IMR-90 (cell line): ENCODE measurements at regions not wholly inside any gene's neighbourhood (a gene's known extent, or its start where the extent isn't known, plus 50 kb on each side); places are given as distances from the start of the nearest gene placed in this dataset.
"Not testable (repeated sequence)": the region's sequence is repeated elsewhere in the genome, so short reads cannot be mapped to it uniquely, and the experiment has no call there.

ENCODE experiments used
- ATAC-seq: fragments of 200-7000 bp; cut with Tn5 transposase; 2 replicates; pipeline ENCODE4 v1.9.1; 2020; ENCODE audit warnings: low read depth, mild to moderate bottlenecking, moderate library complexity
- BruUV-seq: library from RNA; stranded (reverse); fragments of 400-500 nt; replicated peaks from 2 replicates; lab custom pipeline; 2021; lab: Mats Ljungman, UMichigan
- CTCF ChIA-PET: fragments of 300-600 bp; formaldehyde crosslinking; extraction: SDS; loops from one replicate; lab custom pipeline; 2021; ENCODE audit warnings: antibody characterized with exemption; lab: Yijun Ruan, JAX
- POLR2A ChIA-PET: fragments of 300-600 bp; sonication (Branson Sonifier 250); formaldehyde crosslinking; loops from one replicate; lab custom pipeline; 2022; ENCODE audit warnings: antibody characterized with exemption; ENCODE audit not compliant: unreplicated experiment; lab: Charles Lee
- DNase-seq: peaks from one replicate; pipeline ENCODE4 v3.0.0; 2013
- H2AFZ ChIP-seq: replicated peaks from 2 replicates; pipeline ENCODE3; 2013; ENCODE audit warnings: low read length, mild to moderate bottlenecking; ENCODE audit not compliant: poor library complexity
- H2AK5ac ChIP-seq: 2 replicates; pipeline ENCODE4 v1.6.1; 2013; ENCODE audit warnings: low read depth, low read length, inconsistent platforms
- H2AK9ac ChIP-seq: replicated peaks from 2 replicates; pipeline ENCODE3; 2013; ENCODE audit warnings: mild to moderate bottlenecking, low read depth, low read length, moderate library complexity; ENCODE audit not compliant: poor library complexity
- H2BK120ac ChIP-seq: 2 replicates; pipeline ENCODE4 v1.6.1; 2013; ENCODE audit warnings: low read depth, low read length, inconsistent platforms
- H2BK15ac ChIP-seq: 3 replicates; pipeline ENCODE4 v1.6.1; 2013; ENCODE audit warnings: low read depth, low read length, inconsistent platforms
- H2BK20ac ChIP-seq: 2 replicates; pipeline ENCODE4 v1.6.1; 2013; ENCODE audit warnings: low read depth, mild to moderate bottlenecking, inconsistent platforms, low read length, moderate library complexity
- H2BK5ac ChIP-seq: 2 replicates; pipeline ENCODE4 v1.6.1; 2013; ENCODE audit warnings: mild to moderate bottlenecking, low read depth, low read length, inconsistent platforms; ENCODE audit not compliant: poor library complexity, severe bottlenecking
- H3K14ac ChIP-seq: replicated peaks from 2 replicates; pipeline ENCODE4 v1.6.1; 2013; ENCODE audit warnings: low read depth, low read length, inconsistent platforms
- H3K18ac ChIP-seq: 2 replicates; pipeline ENCODE4 v1.6.1; 2013; ENCODE audit warnings: low read depth, low read length, control low read depth
- H3K23ac ChIP-seq: 2 replicates; pipeline ENCODE4 v1.6.1; 2013; ENCODE audit warnings: low read depth, low read length, inconsistent platforms
- H3K27ac ChIP-seq: 2 replicates; pipeline ENCODE4 v1.5.1; 2013; ENCODE audit warnings: mild to moderate bottlenecking, control low read depth, low read length; ENCODE audit not compliant: insufficient read depth
- H3K27me3 ChIP-seq: 2 replicates; pipeline ENCODE4 v1.6.1; 2013; ENCODE audit warnings: low read length; ENCODE audit not compliant: control insufficient read depth, insufficient read depth
- H3K36me3 ChIP-seq: 2 replicates; pipeline ENCODE4 v1.6.1; 2013; ENCODE audit warnings: low read length, mixed read lengths; ENCODE audit not compliant: control insufficient read depth, insufficient read depth
- H3K4ac ChIP-seq: 2 replicates; pipeline ENCODE4 v1.6.1; 2013; ENCODE audit warnings: low read depth, low read length, inconsistent platforms
- H3K4me1 ChIP-seq: 2 replicates; pipeline ENCODE4 v1.6.1; 2013; ENCODE audit warnings: low read length, mixed read lengths; ENCODE audit not compliant: control insufficient read depth, insufficient read depth
- H3K4me2 ChIP-seq: 2 replicates; pipeline ENCODE4 v1.6.1; 2013; ENCODE audit warnings: low read depth, mild to moderate bottlenecking, control low read depth, low read length, moderate library complexity
- H3K4me3 ChIP-seq: 2 replicates; pipeline ENCODE4 v1.5.1; 2013; ENCODE audit warnings: low read depth, mild to moderate bottlenecking, control low read depth, low read length, moderate library complexity; ENCODE audit not compliant: insufficient read depth
- H3K56ac ChIP-seq: 2 replicates; pipeline ENCODE4 v1.6.1; 2013; ENCODE audit warnings: low read length, inconsistent platforms; ENCODE audit not compliant: insufficient read depth; ENCODE audit errors: extremely low read depth
- H3K79me1 ChIP-seq, 2 experiments: 2 replicates each; pipeline ENCODE4 v1.6.1; 2013; ENCODE audit warnings: low read length in 2 of 2, inconsistent platforms in 1 of 2, low read depth in 1 of 2
- H3K9ac ChIP-seq: 2 replicates; pipeline ENCODE4 v1.6.1; 2013; ENCODE audit warnings: low read depth, low read length, control low read depth
- H3K9me1 ChIP-seq: 2 replicates; pipeline ENCODE4 v1.6.1; 2013; ENCODE audit warnings: low read length, inconsistent platforms; ENCODE audit not compliant: insufficient read depth
- H3K9me3 ChIP-seq: 2 replicates; pipeline ENCODE4 v1.6.1; 2013; ENCODE audit warnings: low read length; ENCODE audit not compliant: control insufficient read depth, insufficient read depth
- H4K20me1 ChIP-seq: 2 replicates; pipeline ENCODE4 v1.6.1; 2013; ENCODE audit warnings: low read length, inconsistent platforms; ENCODE audit not compliant: insufficient read depth
- H4K5ac ChIP-seq: 2 replicates; pipeline ENCODE4 v1.6.1; 2013; ENCODE audit warnings: mild to moderate bottlenecking, low read depth, low read length, control low read depth
- H4K8ac ChIP-seq, 2 experiments: 2 replicates each; pipeline ENCODE4 v1.6.1; 2013; ENCODE audit warnings: low read depth in 2 of 2, low read length in 2 of 2, control low read depth in 1 of 2, inconsistent platforms in 1 of 2
- H4K91ac ChIP-seq: 2 replicates; pipeline ENCODE4 v1.6.1; 2013; ENCODE audit warnings: low read depth, low read length, inconsistent platforms; ENCODE audit not compliant: insufficient read depth
- CEBPB ChIP-seq: IDR thresholded peaks from 2 replicates; pipeline ENCODE4 v1.6.1; 2012; ENCODE audit warnings: low read depth, low read length, improper control_type of control experiment
- CHD1 ChIP-seq: IDR thresholded peaks from 2 replicates; pipeline ENCODE4 v1.6.1; 2012; ENCODE audit warnings: low read depth, low read length, improper control_type of control experiment
- MAFK ChIP-seq: IDR thresholded peaks from 2 replicates; pipeline ENCODE4 v1.6.1; 2012; ENCODE audit warnings: low read depth, low read length, improper control_type of control experiment
- MAZ ChIP-seq: IDR thresholded peaks from 2 replicates; pipeline ENCODE4 v1.6.1; 2012; ENCODE audit warnings: low read depth, mild to moderate bottlenecking, low read length, improper control_type of control experiment, moderate library complexity, borderline replicate concordance
- MXI1 ChIP-seq: IDR thresholded peaks from 2 replicates; pipeline ENCODE4 v1.6.1; 2012; ENCODE audit warnings: low read depth, mild to moderate bottlenecking, low read length, moderate library complexity, borderline replicate concordance
- NFE2L2 ChIP-seq: fragments of 150-350 bp; IDR thresholded peaks from 2 replicates; pipeline ENCODE4 v1.6.1; 2016; ENCODE audit warnings: low read depth, mild to moderate bottlenecking, low read length
- POLR2A ChIP-seq: IDR thresholded peaks from 2 replicates; pipeline ENCODE4 v1.6.1; 2012; ENCODE audit warnings: mild to moderate bottlenecking, low read depth, low read length
- RAD21 ChIP-seq: IDR thresholded peaks from 2 replicates; pipeline ENCODE4 v1.6.1; 2012; ENCODE audit warnings: low read length, improper control_type of control experiment
- RCOR1 ChIP-seq: IDR thresholded peaks from 2 replicates; pipeline ENCODE4 v1.6.1; 2012; ENCODE audit warnings: mild to moderate bottlenecking, low read length, improper control_type of control experiment; ENCODE audit not compliant: insufficient replicate concordance
- SMC3 ChIP-seq: fragments of 150-350 bp; IDR thresholded peaks from 2 replicates; pipeline ENCODE4 v1.6.1; 2016; ENCODE audit warnings: low read depth, mild to moderate bottlenecking, antibody characterized with exemption, low read length, moderate library complexity
- WGBS, 2 experiments: methylation state at CpG; one replicate each; pipeline versions ENCODE4 v1.1.5 to v1.1.7; 2013; ENCODE audit warnings: missing lambda C conversion rate in 2 of 2; ENCODE audit not compliant: insufficient read length in 1 of 2; ENCODE audit errors: extremely low coverage in 2 of 2; 5-methylcytosine and 5-hydroxymethylcytosine counted together
- dilution Hi-C: fragments of 300-500 bp; cut with HindIII; formaldehyde crosslinking; loops from one replicate; pipeline ENCODE4 v1.14.3; 2018; ENCODE audit warnings: low sequenced_read_pairs; ENCODE audit not compliant: unreplicated experiment
- in situ Hi-C: fragments of 300-500 bp; cut with MboI; formaldehyde crosslinking; loops from 3 replicates; pipeline ENCODE4 v1.14.3; 2019; ENCODE audit warnings: low sequenced_read_pairs, inconsistent platforms, mixed read lengths
- intact Hi-C: fragments of 100-400 bp; cut with micrococcal nuclease; formaldehyde crosslinking; loops from 2 replicates; pipeline ENCODE4 v1.10.0; 2022
- TF ChIP-seq, protein P1 (sequence below): fragments of 150-350 bp; IDR thresholded peaks from 2 replicates; pipeline ENCODE4 v1.6.1; 2016; ENCODE audit warnings: low read depth, mild to moderate bottlenecking, low read length, moderate library complexity, borderline replicate concordance

DNA sequence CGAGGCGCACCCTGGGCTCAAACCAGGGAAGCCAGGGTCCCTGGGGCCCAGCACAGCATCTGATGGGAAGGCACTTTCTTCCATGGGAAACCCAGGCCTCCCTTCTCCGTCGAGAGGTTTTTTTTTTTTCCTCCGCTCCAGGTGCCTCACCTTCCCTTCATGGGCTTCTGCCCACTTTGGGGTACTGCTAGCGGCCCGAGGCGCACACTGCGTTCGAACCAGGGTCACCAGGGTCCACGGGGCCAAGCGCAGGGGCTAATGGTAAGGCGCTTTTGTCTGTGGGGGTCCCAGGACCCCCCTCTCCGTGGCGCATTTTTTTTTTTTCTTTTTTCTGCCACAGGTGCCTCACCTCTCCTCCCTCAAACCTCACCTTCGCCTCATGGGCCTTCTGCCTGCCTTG is 1571.3 kb downstream of the TSPY10 start:
- Histone ChIP-seq H2AFZ (no peak overlapping the region), H4K20me1 (no peaks in the 10 kb centered on the region), H3K27me3 (no peaks in the 10 kb centered on the region), H3K79me1 (no peaks in the 10 kb centered on the region), H2AK5ac (no peak overlapping the region), H3K4me1 (no peaks in the 10 kb centered on the region), H3K9ac (no peak overlapping the region), H2BK20ac (no peak overlapping the region), H3K36me3 (no peaks in the 10 kb centered on the region), H3K56ac (no peak overlapping the region), H3K9me1 (no peaks in the 10 kb centered on the region), H4K8ac (no peak overlapping the region), H3K23ac (no peak overlapping the region), H3K4me3 (no peak overlapping the region), H3K4ac (no peak overlapping the region), H2BK5ac (no peak overlapping the region), H3K18ac (no peak overlapping the region), H2BK120ac (no peak overlapping the region), H2BK15ac (no peak overlapping the region), H3K14ac (no peak overlapping the region), H3K4me2 (no peak overlapping the region), H4K5ac (no peak overlapping the region), H2AK9ac (no peak overlapping the region), H3K27ac (no peak overlapping the region), H4K91ac (no peak overlapping the region), H3K9me3 (no peaks in the 10 kb centered on the region)
- DNase-seq, result no peak
- no peak for ATAC-seq
- in situ Hi-C loops (no loop called here), dilution Hi-C loops (no loop called here), intact Hi-C loops (no loop called here)
- no CpG with 5 or more reads among the region's 16 CpGs for WGBS, 2 experiments
- ChIA-PET POLR2A (no interaction called here), CTCF (no interaction called here)
- TF ChIP-seq POLR2A (no peak), NFE2L2 (no peak), CHD1 (no peak), SMC3 (no peak), RAD21 (no peak), CEBPB (no peak), MAZ (no peak), MAFK (no peak), MXI1 (no peak), RCOR1 (no peak)
- TF ChIP-seq, protein P1, sequence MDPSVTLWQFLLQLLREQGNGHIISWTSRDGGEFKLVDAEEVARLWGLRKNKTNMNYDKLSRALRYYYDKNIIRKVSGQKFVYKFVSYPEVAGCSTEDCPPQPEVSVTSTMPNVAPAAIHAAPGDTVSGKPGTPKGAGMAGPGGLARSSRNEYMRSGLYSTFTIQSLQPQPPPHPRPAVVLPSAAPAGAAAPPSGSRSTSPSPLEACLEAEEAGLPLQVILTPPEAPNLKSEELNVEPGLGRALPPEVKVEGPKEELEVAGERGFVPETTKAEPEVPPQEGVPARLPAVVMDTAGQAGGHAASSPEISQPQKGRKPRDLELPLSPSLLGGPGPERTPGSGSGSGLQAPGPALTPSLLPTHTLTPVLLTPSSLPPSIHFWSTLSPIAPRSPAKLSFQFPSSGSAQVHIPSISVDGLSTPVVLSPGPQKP, result no peak
- no TSS peak for BruUV-seq

DNA sequence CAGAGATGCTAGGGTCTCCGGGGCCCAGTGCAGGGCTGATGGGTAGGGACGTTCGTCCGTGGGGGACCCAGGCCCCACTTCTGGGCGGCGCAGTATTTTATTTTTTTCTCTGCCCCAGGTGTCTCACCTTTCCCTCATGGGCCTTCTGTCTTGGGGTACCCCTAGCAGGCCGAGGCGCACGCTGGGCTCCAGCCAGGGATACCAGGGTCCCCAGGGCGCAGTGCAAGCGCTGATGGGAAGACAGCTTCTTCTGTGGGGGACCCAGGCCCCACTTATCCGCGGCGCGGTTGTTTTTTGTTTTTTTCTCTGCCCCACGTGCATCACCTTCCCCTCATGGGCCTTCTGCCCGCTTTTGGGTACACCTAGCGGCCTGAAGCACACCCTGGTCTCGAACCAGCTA is 1572.8 kb downstream of the TSPY10 start:
- H3K27ac ChIP-seq, H4K8ac ChIP-seq, H3K4me2 ChIP-seq, H3K23ac ChIP-seq, ATAC-seq, H2AK9ac ChIP-seq, H3K36me3 ChIP-seq, H3K56ac ChIP-seq, H2BK15ac ChIP-seq, H2BK20ac ChIP-seq, in situ Hi-C loops, BruUV-seq, H3K4me1 ChIP-seq, H3K79me1 ChIP-seq, H3K9me1 ChIP-seq, H3K4ac ChIP-seq, H3K14ac ChIP-seq, intact Hi-C loops, H3K4me3 ChIP-seq, dilution Hi-C loops, H3K9me3 ChIP-seq, H4K91ac ChIP-seq, DNase-seq, CTCF ChIA-PET, H2BK5ac ChIP-seq, H3K27me3 ChIP-seq, H2AFZ ChIP-seq, H4K20me1 ChIP-seq, H3K9ac ChIP-seq, POLR2A ChIA-PET, H2AK5ac ChIP-seq, H4K5ac ChIP-seq, H2BK120ac ChIP-seq, H3K18ac ChIP-seq: not testable (repeated sequence)
- no CpG with 5 or more reads among the region's 19 CpGs for WGBS, 2 experiments
